HepG2 (cell line): ENCODE measurements at regions not wholly inside any gene's neighbourhood (a gene's known extent, or its start where the extent isn't known, plus 50 kb on each side); places are given as distances from the start of the nearest gene placed in this dataset.

Experiments
- ATAC-seq: fragments of 200-7000 bp; cut with Tn5 transposase; 3 replicates; pipeline ENCODE4 v1.9.1; 2020; ENCODE audit warnings: mild to moderate bottlenecking, moderate library complexity
- BruUV-seq: library from RNA; stranded (reverse); fragments of 400-500 nt; replicated peaks from 2 replicates; lab custom pipeline; 2021; lab: Mats Ljungman, UMichigan
- CTCF ChIA-PET: fragments of 300-600 bp; formaldehyde crosslinking; extraction: SDS; loops from one replicate; lab custom pipeline; 2021; ENCODE audit warnings: low total read pairs, inconsistent platforms, low intra/inter-chr PET ratio; lab: Yijun Ruan, JAX
- POLR2A ChIA-PET: fragments of 350-600 bp; sonication (Branson Sonifier 250); formaldehyde crosslinking; loops from one replicate; lab custom pipeline; 2020; ENCODE audit warnings: antibody characterized with exemption, inconsistent platforms; lab: Yijun Ruan, JAX
- DNase-seq: peaks from one replicate; pipeline ENCODE4 v3.0.0-alpha.2; 2015; ENCODE audit warnings: low spot score
- FAIRE-seq: peaks from 3 replicates; lab custom pipeline; 2011; peaks lifted over from hg19 to GRCh38; lab: Jason Lieb, UNC
- H2AFZ ChIP-seq: one replicate; pipeline ENCODE4 v1.6.1; 2011; ENCODE audit warnings: low read length, inconsistent platforms
- H3K27ac ChIP-seq: fragments of 300-600 bp; 3 replicates; pipeline ENCODE4 v1.8.0; 2011; ENCODE audit warnings: mixed run types, mild to moderate bottlenecking, mixed read lengths, low read length, inconsistent platforms; ENCODE audit not compliant: insufficient read depth; ENCODE audit errors: extremely low read length
- H3K27me3 ChIP-seq, 2 experiments: fragments of 200-600 bp in 1 of 2; 2 replicates in 1 of 2; 3 replicates in 1 of 2; pipeline versions ENCODE4 v1.6.0 to v1.8.0; 2011; ENCODE audit warnings: low read length in 2 of 2, mild to moderate bottlenecking in 2 of 2, moderate library complexity in 2 of 2, inconsistent platforms in 1 of 2; ENCODE audit not compliant: insufficient read depth in 2 of 2, control insufficient read depth in 1 of 2
- H3K36me3 ChIP-seq, 2 experiments: fragments of 200-600 bp in 1 of 2; replicated peaks in 1 of 2; 2 replicates in 1 of 2; 3 replicates in 1 of 2; pipeline versions ENCODE4 v1.5.1 to v1.8.0; 2011; ENCODE audit warnings: low read length in 2 of 2, inconsistent platforms in 1 of 2; ENCODE audit not compliant: insufficient read depth in 2 of 2, control insufficient read depth in 1 of 2
- H3K4me1 ChIP-seq: 2 replicates; pipeline ENCODE4 v1.5.1; 2012; ENCODE audit warnings: low read length, inconsistent platforms; ENCODE audit not compliant: insufficient read depth
- H3K4me2 ChIP-seq: 2 replicates; pipeline ENCODE4 v1.6.0; 2011; ENCODE audit warnings: low read depth, low read length, inconsistent platforms
- H3K4me3 ChIP-seq, 3 experiments: fragments of 200-600 bp in 1 of 3; sonication (generic), shearing (Covaris generic) in 1 of 3; replicated peaks in 1 of 3; 2 replicates each; pipeline ENCODE4 v1.5.1; 2011 to 2016; ENCODE audit warnings: low read length in 3 of 3, inconsistent platforms in 2 of 3, low read depth in 2 of 3, mild to moderate bottlenecking in 2 of 3, control low read depth in 1 of 3, mixed read lengths in 1 of 3; ENCODE audit not compliant: insufficient read depth in 1 of 3
- H3K79me2 ChIP-seq: one replicate; pipeline ENCODE4 v1.6.1; 2011; ENCODE audit warnings: low read length, inconsistent platforms; ENCODE audit not compliant: insufficient read depth
- H3K9ac ChIP-seq: 2 replicates; pipeline ENCODE4 v1.6.0; 2011; ENCODE audit warnings: mild to moderate bottlenecking, low read depth, low read length, inconsistent platforms; ENCODE audit not compliant: insufficient read depth
- H3K9me3 ChIP-seq: 2 replicates; pipeline ENCODE4 v1.5.1; 2012; ENCODE audit warnings: mild to moderate bottlenecking, low read length
- H4K20me1 ChIP-seq: 2 replicates; pipeline ENCODE4 v1.6.0; 2011; ENCODE audit warnings: inconsistent platforms, mild to moderate bottlenecking, low read length, moderate library complexity; ENCODE audit not compliant: insufficient read depth
- HHEX ChIP-seq: IDR thresholded peaks from 2 replicates; pipeline ENCODE4 v1.6.1; 2016; ENCODE audit warnings: control low read depth
- HNF4G ChIP-seq, 2 experiments: sonication (generic) in 1 of 2; formaldehyde crosslinking in 1 of 2; IDR thresholded peaks; 2 replicates each; pipeline versions ENCODE4 v1.4.0 to v1.6.1; 2011 to 2020; ENCODE audit warnings: borderline replicate concordance in 2 of 2, low read depth in 2 of 2, mild to moderate bottlenecking in 2 of 2, low read length in 1 of 2, missing genetic modification reagents in 1 of 2, moderate library complexity in 1 of 2
- PAX8 ChIP-seq: sonication (generic); formaldehyde crosslinking; IDR thresholded peaks from 2 replicates; pipeline ENCODE4 v1.8.0; 2022; ENCODE audit warnings: mild to moderate bottlenecking, missing genetic modification reagents, borderline replicate concordance
- PLSCR1 ChIP-seq: sonication (generic); formaldehyde crosslinking; IDR thresholded peaks from 2 replicates; pipeline ENCODE4 v1.5.0; 2020; ENCODE audit warnings: missing genetic modification reagents, mild to moderate bottlenecking, borderline replicate concordance
- RAD51 ChIP-seq: fragments of 450-650 bp; IDR thresholded peaks from 2 replicates; pipeline ENCODE4 v1.6.1; 2016; ENCODE audit warnings: borderline replicate concordance
- SALL2 ChIP-seq: sonication (generic); formaldehyde crosslinking; IDR thresholded peaks from 2 replicates; pipeline ENCODE4 v1.8.1; 2023; ENCODE audit warnings: mild to moderate bottlenecking, missing genetic modification reagents, inconsistent platforms
- SKI ChIP-seq: fragments of 450-650 bp; IDR thresholded peaks from one replicate; pipeline ENCODE4 v1.6.1; 2018; ENCODE audit warnings: mild to moderate bottlenecking; ENCODE audit not compliant: partially characterized antibody
- SKIL ChIP-seq: sonication (generic); formaldehyde crosslinking; IDR thresholded peaks from 2 replicates; pipeline ENCODE4 v1.8.0; 2022; ENCODE audit warnings: missing genetic modification reagents, mild to moderate bottlenecking, moderate library complexity, borderline replicate concordance
- TGIF2 ChIP-seq: IDR thresholded peaks from 2 replicates; pipeline ENCODE4 v1.6.1; 2016; ENCODE audit warnings: control low read depth, missing compliant biosample characterization
- ZKSCAN1 ChIP-seq: fragments of 150-350 bp; IDR thresholded peaks from 2 replicates; pipeline ENCODE4 v1.6.1; 2014; ENCODE audit warnings: low read length
- ZMAT5 ChIP-seq: sonication (generic); formaldehyde crosslinking; IDR thresholded peaks from 2 replicates; pipeline ENCODE4 v1.5.0; 2020; ENCODE audit warnings: mild to moderate bottlenecking, low read depth, missing genetic modification reagents, borderline replicate concordance
- ZNF761 ChIP-seq: sonication (generic); formaldehyde crosslinking; conservative IDR thresholded peaks from 2 replicates; pipeline ENCODE4 v1.4.0; 2020; ENCODE audit warnings: mild to moderate bottlenecking, missing genetic modification reagents
- ZNF788 ChIP-seq: sonication (generic); formaldehyde crosslinking; IDR thresholded peaks from 2 replicates; pipeline ENCODE4 v1.5.0; 2020; ENCODE audit warnings: mild to moderate bottlenecking, missing genetic modification reagents, borderline replicate concordance
- WGBS: methylation state at CpG from one replicate; pipeline ENCODE4 v1.1.6; 2017; ENCODE audit warnings: low lambda C conversion rate; 5-methylcytosine and 5-hydroxymethylcytosine counted together
- in situ Hi-C: cut with HindIII; loops from 2 replicates; pipeline ENCODE4 v1.10.0; 2017; ENCODE audit warnings: low pct_unique_long_range_greater_than_20kb; ENCODE audit not compliant: extremely low pct_ligation_motif_present
- intact Hi-C: fragments of 100-400 bp; cut with micrococcal nuclease; formaldehyde crosslinking; loops from one replicate; pipeline ENCODE4 v1.10.0; 2022; ENCODE audit not compliant: unreplicated experiment

GRCh38 chr3:39718674-39719595 lies 90.5 kb upstream of the MYRIP start:
- FAIRE-seq (no peak), ATAC-seq (no peak), DNase-seq (no peak)
- in situ Hi-C loops (loop anchor here (25.0 kb wide), 1 partner anchor 468 kb away; no protein-coding TSS in a partner anchor), intact Hi-C loops (no loop called here)
- no peaks in the 10 kb centered on the region for H3K36me3 ChIP-seq
- H3K9ac ChIP-seq = no peak overlapping the region
- WGBS = 20% methylated on average over 7 of the region's 7 CpGs
- TF ChIP-seq SALL2 (CRISPR knock-in tag) (no peak), ZKSCAN1 (no peak), PAX8 (CRISPR knock-in tag) (no peak), ZMAT5 (no peak), ZNF761 (CRISPR knock-in tag) (no peak), HHEX (CRISPR knock-in tag) (no peak)
- H3K79me2 ChIP-seq = no peaks in the 10 kb centered on the region
- POLR2A ChIA-PET = no interaction called here
- no peaks in the 10 kb centered on the region for H3K27me3 ChIP-seq
- CTCF ChIA-PET = no interaction called here
- no peaks in the 10 kb centered on the region for H3K9me3 ChIP-seq
- no peak overlapping the region for H3K4me2 ChIP-seq
- no peak overlapping the region for H2AFZ ChIP-seq
- H3K4me3 ChIP-seq = no peak overlapping the region
- H4K20me1 ChIP-seq = no peaks in the 10 kb centered on the region
- no TSS peak for BruUV-seq
- H3K27ac ChIP-seq = no peak overlapping the region
- H3K4me1 ChIP-seq = no peaks in the 10 kb centered on the region

GRCh38 chr3:39721076-39721475 lies 88.3 kb upstream of the MYRIP start:
- Histone ChIP-seq H3K4me3 (no peak overlapping the region), H3K9me3 (no peaks in the 10 kb centered on the region), H3K27me3 (no peaks in the 10 kb centered on the region; a peak in 1 of 5 replicates), H3K4me1 (no peaks in the 10 kb centered on the region), H3K27ac (no peak overlapping the region), H3K9ac (no peak overlapping the region), H2AFZ (no peak overlapping the region), H3K36me3 (no peaks in the 10 kb centered on the region), H3K4me2 (no peak overlapping the region), H4K20me1 (no peaks in the 10 kb centered on the region), H3K79me2 (no peaks in the 10 kb centered on the region)
- no peak for ATAC-seq
- no peak for DNase-seq
- intact Hi-C loops (loop anchor here (5.0 kb wide), 2 partner anchors 271 to 456 kb away; no protein-coding TSS in a partner anchor), in situ Hi-C loops (loop anchor here (25.0 kb wide), 1 partner anchor 466 kb away; no protein-coding TSS in a partner anchor)
- FAIRE-seq = no peak
- 2% methylated on average over 1 of the region's 1 CpG for WGBS
- ChIA-PET CTCF (no interaction called here), POLR2A (no interaction called here)
- no TSS peak for BruUV-seq
- TF ChIP-seq SKI (no peak), TGIF2 (CRISPR knock-in tag) (no peak), ZNF788 (CRISPR knock-in tag) (no peak), PLSCR1 (CRISPR knock-in tag) (no peak), HNF4G (IDR thresholded peaks at IDR 0.05; ENCODE audit: borderline replicate concordance, low read depth, low read length) (no peak), HNF4G (CRISPR knock-in tag; IDR thresholded peaks at IDR 0.05; ENCODE audit: borderline replicate concordance, low read depth) (no peak), RAD51 (no peak), SKIL (no peak)
